ENCODE measurements at regions not wholly inside any gene's neighbourhood (a gene's known extent, or its start where the extent isn't known, plus 50 kb on each side); places are given as distances from the start of the nearest gene placed in this dataset.

- DNase-seq (ENCODE audit: low spot score) (no peak), ATAC-seq (no peak)
- no peak overlapping the region for H3K27ac Mint-ChIP-seq
These were observed 70.9 kb upstream of the RGMA start for GRCh38 chr15:93159930-93160329.

GRCh38 chr15:93158097-93158900 lies 69.3 kb upstream of the RGMA start:
- Mint-ChIP-seq H3K4me3 (no peak overlapping the region), H3K9me3 (peaks cover 16% of the 10 kb centered on the region), H3K4me1 (peaks cover under 1% of the 10 kb centered on the region), H3K27me3 (ENCODE audit: low read depth) (peaks cover 6% of the 10 kb centered on the region), H3K27ac (no peak overlapping the region), H3K36me3 (no peaks in the 10 kb centered on the region)
- CTCF ChIA-PET = no interaction called here
- ATAC-seq (no peak), DNase-seq (ENCODE audit: low spot score) (no peak)
- no peak for TF ChIP-seq USF1 (CRISPR knock-in tag; IDR thresholded peaks at IDR 0.05)
- no peak for TF ChIP-seq CTCF (IDR thresholded peaks at IDR 0.05)
- TF ChIP-seq NFYB (CRISPR knock-in tag; conservative IDR thresholded peaks at IDR 0.05; ENCODE audit: low read depth) = no peak
- POLR2A ChIA-PET = interaction anchor here (0.6 kb wide), 1 partner anchor 46 kb away, joined by 3 read pairs; no protein-coding TSS in a partner anchor

More at GRCh38 chr15:93159930-93160329, 70.9 kb upstream of the RGMA start:
- Mint-ChIP-seq H3K36me3 (no peaks in the 10 kb centered on the region), H3K4me1 (no peaks in the 10 kb centered on the region), H3K9me3 (peaks cover 12% of the 10 kb centered on the region), H3K27me3 (ENCODE audit: low read depth) (no peaks in the 10 kb centered on the region; the same call in none of the 2 replicates), H3K4me3 (no peak overlapping the region)
- TF ChIP-seq ZNF263 (CRISPR knock-in tag; IDR thresholded peaks at IDR 0.05; ENCODE audit: low read depth) (no peak), PRRX2 (CRISPR knock-in tag; IDR thresholded peaks at IDR 0.05) (no peak), FOXK1 (CRISPR knock-in tag; IDR thresholded peaks at IDR 0.05) (no peak), SMAD3 (CRISPR knock-in tag; IDR thresholded peaks at IDR 0.05; ENCODE audit: borderline replicate concordance) (no peak), MXD4 (CRISPR knock-in tag; IDR thresholded peaks at IDR 0.05; ENCODE audit: borderline replicate concordance) (no peak)
- ChIA-PET POLR2A (no interaction called here), CTCF (no interaction called here)

GRCh38 chr15:93154666-93155065 lies 65.7 kb upstream of the RGMA start:
- ATAC-seq (no peak), DNase-seq (ENCODE audit: low spot score) (no peak)
- Mint-ChIP-seq H3K36me3 (no peaks in the 10 kb centered on the region), H3K27me3 (ENCODE audit: low read depth) (peaks cover 6% of the 10 kb centered on the region), H3K4me1 (peaks cover 28% of the 10 kb centered on the region), H3K9me3 (peaks cover 16% of the 10 kb centered on the region), H3K27ac (no peak overlapping the region), H3K4me3 (no peak overlapping the region)
- ChIA-PET POLR2A (no interaction called here), CTCF (no interaction called here)
- TF ChIP-seq ZBTB21 (CRISPR knock-in tag; IDR thresholded peaks at IDR 0.05; ENCODE audit: borderline replicate concordance) (no peak), ETV6 (CRISPR knock-in tag; IDR thresholded peaks at IDR 0.05) (no peak), ZNF263 (CRISPR knock-in tag; IDR thresholded peaks at IDR 0.05; ENCODE audit: low read depth) (no peak), FOXK1 (CRISPR knock-in tag; IDR thresholded peaks at IDR 0.05) (no peak), IRF2 (CRISPR knock-in tag; IDR thresholded peaks at IDR 0.05; ENCODE audit: borderline replicate concordance, low read depth) (no peak), NR3C1 (CRISPR knock-in tag; conservative IDR thresholded peaks at IDR 0.05; ENCODE audit: low read depth) (no peak), JAZF1 (CRISPR knock-in tag; IDR thresholded peaks at IDR 0.05) (no peak), TEAD4 (CRISPR knock-in tag; IDR thresholded peaks at IDR 0.05) (no peak), HMGXB4 (CRISPR knock-in tag; IDR thresholded peaks at IDR 0.05) (no peak), FOXJ3 (CRISPR knock-in tag; IDR thresholded peaks at IDR 0.05; ENCODE audit: borderline replicate concordance) (no peak), PREB (CRISPR knock-in tag; IDR thresholded peaks at IDR 0.05; ENCODE audit: borderline replicate concordance) (no peak), ELF4 (CRISPR knock-in tag; IDR thresholded peaks at IDR 0.05; ENCODE audit: low read depth) (no peak), ZNF423 (CRISPR knock-in tag; IDR thresholded peaks at IDR 0.05) (no peak), AR (CRISPR knock-in tag; IDR thresholded peaks at IDR 0.05) (no peak), TP53 (CRISPR knock-in tag; IDR thresholded peaks at IDR 0.05) (no peak), ESRRA (CRISPR knock-in tag; IDR thresholded peaks at IDR 0.05; ENCODE audit: borderline replicate concordance) (no peak)
